Renal cortical epithelial cell (primary cell): ENCODE measurements at regions not wholly inside any gene's neighbourhood (a gene's known extent, or its start where the extent isn't known, plus 50 kb on each side); places are given as distances from the start of the nearest gene placed in this dataset.

Experiments
- DNase-seq: peaks from one replicate; pipeline ENCODE4 v3.0.0-alpha.2; 2011; ENCODE audit warnings: low read depth

DNA sequence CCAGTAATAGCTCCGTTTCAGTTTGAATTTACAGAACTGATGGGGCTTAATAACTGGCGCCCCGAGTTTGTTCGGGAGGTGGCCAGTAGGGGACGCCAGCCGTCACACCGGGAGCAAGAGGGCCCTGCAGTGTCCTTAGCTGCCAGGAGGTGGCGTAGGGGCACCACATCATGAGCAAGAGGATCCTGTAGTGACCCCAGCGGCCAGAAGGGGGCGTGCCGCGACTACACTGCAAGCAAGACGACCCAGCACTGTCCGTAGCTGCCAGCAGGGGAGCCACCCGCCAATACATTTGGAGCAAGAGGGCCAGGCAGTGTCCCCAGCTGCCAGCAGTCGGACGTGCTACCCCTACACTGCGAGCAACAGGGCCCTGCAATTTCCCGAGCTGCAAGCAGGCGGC lies 663.7 kb upstream of the B3GAT1 start:
- peak; percentile 26 for DNase-seq

DNA sequence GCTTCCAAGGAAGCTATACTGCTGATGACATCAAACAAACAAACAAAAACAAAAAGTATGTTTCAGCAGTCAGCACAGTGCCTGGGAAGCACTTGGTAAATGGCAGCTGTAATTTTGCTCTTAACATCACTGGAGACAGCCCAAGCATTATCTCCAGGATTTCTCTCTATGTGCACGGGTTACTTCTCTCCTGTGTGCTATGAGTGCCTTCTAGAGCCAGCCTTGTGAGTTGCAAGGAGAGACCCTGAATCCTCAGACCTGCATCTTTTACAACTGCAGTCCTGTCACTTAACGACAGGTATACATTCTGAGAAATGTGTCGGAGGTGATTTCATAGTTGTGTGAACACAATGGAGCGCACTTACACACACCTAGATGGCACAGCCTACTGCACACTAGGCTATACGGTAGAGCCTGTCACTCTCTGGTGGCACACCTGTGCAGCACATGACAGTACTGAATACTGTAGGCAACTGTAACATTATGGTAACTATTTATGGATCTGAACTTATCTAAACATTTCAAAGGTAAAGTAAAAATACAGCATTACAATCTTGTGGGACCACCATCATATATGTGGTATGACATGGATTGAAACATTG lies 662.5 kb upstream of the B3GAT1 start:
- DNase-seq = no peak

DNA sequence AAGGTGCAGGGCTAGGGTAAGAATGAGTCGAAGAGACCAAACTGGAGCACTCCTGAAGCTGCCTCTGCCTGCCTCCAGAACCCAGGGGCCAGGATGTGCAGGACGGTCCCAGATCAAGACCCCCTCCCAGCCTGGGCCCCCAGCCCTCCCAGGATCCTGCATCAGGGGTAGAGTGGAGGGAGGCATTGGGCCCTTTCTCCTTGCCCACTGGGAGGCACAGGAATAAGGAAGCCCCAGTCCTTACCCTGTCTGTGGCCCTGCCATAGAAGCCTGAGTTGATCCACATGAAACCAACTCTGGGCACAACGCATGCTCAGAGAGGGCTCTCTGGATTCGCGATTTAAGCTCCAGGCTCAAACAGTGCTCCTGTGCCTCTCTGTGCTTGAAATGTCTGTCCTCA lies 661.8 kb upstream of the B3GAT1 start:
- no peak for DNase-seq

DNA sequence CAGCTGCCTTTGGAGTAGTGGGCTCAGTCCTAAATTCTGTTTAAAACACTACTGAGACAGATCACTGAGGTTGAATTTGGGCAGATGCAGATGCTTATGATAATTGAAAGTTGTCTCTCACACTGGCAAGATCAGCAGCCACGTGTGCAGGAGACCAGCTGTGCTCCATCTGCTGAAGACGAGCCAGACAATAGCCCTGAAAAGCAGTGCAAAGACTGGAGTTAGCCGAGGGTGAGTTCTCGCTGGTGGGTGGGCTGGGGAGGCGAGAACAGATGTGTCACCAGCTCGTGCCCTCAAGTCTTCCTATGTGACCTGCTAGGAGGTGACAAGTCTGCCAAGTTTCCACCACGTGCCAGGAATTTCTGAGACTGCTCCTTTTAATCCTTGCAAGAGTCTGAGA lies 661.3 kb upstream of the B3GAT1 start:
- no peak for DNase-seq

DNA sequence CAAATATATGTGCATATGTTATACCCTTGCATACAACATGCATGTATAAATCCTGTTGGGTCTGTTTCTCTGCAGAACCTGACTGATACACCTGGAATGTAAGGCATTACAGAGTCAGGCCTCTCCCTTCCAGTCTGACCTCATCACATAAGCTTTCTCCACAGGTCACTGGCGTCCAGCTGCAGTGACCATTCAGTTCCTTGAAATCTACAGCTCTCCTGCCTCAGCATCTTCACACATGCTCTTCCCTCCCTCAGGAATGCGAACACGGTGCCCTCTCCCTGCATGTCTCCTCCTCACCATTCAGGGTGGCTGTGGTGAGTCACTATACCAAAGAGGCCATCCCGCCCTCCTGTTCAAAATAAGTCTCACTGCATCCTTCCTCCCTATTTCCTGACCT lies 657.8 kb upstream of the B3GAT1 start:
- DNase-seq = peak; percentile 26

DNA sequence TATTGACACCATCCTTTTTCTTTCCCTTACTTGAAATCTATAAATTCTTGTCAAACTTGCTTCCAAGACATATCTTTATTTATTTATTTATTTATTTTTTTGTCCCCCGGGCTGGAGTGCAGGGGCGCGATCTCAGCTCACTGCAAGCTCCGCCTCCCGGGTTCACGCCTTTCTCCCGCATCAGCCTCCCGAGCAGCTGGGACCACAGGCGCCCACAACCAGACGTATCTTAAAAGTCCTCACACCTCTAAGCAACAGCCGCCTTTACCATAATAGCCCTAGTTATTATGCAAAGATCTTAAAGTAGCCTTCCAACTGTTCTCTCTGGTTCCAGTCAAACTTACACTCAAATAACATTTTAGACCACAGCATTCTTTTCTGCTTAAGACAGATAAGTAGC lies 657.0 kb upstream of the B3GAT1 start:
- no peak for DNase-seq

DNA sequence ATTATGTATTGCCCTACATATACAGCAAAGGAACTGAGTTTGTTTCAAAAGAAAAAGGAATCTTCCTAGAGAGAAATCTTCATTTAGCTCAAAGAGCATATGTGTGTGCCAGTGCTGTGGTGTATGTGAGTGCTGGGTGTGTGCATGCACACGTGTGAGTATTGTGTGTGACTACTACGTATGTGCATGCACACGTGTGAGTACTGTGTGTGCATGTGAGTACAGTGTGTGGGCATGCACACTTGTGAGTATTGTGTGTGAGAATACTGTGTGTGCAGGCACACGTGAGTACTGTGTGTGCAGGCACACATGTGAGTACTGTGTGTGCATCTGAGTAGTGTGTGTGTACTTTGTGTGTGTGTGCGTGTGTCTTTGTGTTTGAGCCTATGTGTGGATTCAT lies 651.0 kb upstream of the B3GAT1 start:
- DNase-seq = no peak

DNA sequence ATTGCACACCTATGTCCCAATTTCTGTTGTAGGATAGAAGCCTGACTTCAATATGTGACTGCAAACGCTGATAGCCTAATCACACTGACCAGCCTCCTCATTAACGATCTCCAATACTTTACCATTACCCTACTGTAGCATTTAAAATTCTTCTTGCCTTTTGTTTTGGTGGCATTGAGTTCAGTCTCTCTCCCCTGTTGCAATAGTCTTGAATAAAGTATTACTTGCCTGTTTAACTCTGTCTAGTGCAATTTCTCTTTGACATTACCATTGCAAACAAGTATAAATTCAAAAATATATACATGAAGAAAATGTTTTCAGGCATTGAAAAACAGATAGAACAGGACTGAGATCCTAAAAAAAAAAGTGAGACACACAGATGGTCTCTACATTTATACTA lies 649.1 kb upstream of the B3GAT1 start:
- DNase-seq = no peak

DNA sequence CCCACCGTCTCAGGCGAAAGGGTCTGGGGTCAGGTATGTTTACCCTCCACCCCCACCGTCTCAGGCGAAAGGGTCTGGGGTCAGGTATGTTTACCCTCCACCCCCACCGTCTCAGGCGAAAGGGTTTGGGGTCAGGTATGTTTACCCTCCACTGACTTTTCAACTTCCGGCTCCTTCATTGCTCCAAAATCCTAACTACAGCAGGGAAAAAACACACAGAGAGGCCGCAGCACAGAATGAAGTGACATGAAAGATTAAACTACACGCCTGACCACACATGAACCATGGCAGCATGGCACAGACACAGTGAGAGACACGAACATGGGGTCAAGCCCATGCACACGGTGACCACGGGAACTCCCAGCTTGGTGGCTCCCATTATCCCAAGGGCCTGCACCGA lies 634.9 kb upstream of the B3GAT1 start:
- DNase-seq = no peak

DNA sequence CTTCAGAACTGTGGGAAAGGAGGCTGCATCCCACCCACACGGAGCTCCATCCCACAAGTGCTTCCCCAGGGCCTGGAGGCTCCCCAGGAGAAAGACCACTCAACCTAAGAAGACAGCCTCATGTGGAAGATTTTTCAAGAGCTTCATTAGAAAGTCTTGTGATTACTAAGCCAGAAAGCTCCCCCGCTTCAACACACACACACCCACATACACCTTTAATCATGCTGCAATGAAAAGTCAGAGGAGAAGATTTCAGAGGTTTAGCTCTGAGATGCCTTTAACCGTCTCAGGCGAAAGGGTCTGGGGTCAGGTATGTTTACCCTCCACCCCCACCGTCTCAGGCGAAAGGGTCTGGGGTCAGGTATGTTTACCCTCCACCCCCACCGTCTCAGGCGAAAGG lies 634.5 kb upstream of the B3GAT1 start:
- no peak for DNase-seq

DNA sequence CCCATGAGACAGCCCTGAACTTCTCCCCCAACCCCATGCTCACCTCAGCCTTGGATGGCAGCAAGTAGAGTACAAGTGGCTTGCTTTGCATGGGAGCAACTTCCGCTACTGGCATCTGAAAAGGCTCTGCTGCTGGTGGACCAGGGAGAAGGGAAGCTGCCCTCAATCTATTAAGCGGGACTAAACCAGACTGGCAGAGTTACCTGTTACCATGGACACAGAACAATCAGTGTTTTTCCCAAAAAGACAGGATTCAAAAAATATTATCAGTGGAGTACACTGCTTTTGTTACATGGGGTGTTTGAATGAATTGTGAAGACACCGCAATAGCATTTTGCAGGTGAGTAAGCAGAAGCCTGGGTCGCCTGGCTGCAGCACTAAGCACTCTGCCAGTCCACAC lies 631.4 kb upstream of the B3GAT1 start:
- DNase-seq = no peak

DNA sequence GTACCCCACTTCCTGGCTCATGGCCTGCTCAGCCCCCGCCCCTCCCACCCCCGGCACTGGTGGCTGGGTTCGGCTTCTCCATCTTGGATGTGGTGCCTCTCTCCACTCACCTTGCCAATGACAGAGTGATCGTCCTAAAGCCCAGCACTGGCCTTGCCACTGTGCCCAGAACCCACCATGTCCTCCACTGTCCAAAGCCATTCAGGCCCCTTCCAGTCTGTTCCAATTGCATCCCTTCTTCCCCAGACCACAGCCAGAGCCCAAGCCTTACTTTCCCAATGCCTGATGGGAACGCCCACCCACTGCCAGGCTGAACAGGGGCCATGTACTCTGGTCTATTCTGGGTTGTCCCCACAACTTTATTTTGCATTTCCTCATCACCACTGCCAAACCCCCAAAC lies 625.8 kb upstream of the B3GAT1 start:
- no peak for DNase-seq

DNA sequence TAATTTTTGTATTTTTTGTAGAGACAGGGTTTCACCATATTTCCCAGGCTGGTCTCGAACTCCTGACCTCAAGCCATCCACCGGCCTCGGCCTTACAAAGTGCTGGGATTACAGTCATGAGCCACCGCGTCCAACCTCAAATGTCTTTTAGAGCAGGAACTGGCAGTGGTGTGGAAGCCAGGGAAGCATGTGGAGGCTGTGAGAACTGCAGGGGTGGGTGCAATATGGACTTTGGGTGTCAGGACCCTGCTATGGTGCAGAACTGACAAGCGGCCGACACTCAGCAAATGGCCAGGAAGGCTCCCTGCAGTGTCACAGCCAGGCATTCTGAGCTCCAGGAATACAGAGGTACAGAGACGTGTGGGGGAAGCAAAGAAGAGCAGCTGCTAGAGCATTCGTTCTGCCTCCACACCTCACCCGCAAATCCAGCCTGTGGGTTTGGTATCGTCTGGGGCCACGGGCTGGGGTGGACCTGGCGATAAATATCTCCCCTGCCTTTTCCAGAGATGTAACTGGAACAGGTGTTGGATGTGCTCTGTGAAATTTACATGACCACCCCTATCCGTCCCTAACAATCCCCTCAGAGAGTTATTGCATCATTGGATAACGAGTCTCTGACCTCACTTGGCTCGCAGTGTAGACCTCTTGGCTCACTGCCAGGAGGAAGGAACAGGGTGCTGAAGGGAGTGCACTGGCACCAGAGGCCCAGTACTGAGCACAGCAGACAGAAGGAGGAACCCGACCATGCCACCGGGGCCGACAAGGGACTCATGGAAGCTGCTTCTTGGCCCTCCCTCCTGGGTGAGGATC lies 624.7 kb upstream of the B3GAT1 start:
- no peak for DNase-seq

DNA sequence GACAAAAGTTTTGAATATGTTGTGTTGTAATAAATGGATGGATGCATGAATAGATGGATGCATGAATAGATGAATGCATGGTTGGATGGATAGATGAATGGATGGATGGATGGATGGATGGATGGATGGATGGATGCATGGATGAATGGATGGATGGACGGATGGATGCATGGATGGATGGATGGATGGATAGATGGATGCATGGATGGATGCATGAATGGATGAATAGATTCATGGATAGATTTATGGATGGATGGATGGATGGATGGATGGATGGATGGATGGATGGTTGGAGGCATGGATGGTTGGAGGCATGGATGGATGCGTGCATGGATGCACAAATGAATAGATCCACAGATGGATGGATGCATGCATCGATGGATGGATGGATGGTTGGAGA lies 623.2 kb upstream of the B3GAT1 start:
- no peak for DNase-seq

DNA sequence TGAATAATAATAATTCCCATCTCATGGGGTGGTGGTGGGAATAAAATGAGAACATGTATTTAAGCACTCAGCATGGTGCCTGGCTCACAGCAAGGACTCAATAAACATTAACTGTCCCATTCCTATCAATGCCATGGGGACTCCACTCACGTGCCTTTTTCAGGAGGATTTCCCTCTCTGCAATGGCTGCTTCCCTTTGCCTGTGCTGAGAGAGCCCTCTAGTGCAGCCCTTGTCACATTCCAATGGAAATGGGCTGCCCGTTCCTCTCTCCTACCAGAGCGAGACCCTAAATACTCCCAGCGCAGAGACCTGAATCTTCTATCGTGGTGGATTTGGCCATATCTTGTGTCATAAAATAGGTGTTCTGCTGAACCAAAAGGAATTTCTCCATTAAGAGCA lies 621.5 kb upstream of the B3GAT1 start:
- DNase-seq = no peak

DNA sequence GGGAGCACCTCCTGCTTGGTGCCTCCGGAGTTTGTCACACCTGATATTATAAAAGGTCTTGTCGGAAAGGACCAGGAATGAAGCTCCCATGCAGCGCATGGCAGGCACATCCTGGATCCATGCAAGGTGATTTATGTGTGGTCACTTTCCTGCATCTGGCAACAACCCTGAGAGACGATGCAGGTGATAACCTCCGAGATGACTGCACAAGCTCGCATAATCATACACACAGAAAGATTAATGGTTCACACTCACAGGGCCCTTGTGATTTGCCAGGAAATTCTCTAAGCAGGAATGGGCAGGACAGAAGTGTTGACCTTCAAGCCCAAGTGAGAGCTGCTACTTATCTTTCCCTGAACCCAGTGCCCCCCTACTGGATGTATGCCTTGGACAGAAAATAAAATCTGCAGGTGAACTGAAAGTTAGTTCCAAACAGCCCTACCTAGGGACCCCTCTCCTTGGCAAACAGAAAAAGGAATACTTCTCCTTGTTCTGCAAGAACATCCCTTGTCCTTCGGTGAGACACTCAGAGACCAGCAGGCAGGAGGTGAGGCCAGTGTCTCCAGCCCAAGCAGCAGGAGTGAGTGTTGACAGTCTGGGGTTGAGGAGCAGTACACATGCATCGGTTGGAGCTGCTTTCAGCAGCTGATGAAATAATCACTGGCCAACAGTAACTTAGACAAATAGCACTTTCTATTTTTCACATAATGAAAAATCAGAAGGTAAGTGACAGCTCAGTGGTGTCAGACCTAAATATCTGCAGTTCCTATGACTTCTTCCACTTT lies 619.4 kb upstream of the B3GAT1 start:
- DNase-seq = no peak

DNA sequence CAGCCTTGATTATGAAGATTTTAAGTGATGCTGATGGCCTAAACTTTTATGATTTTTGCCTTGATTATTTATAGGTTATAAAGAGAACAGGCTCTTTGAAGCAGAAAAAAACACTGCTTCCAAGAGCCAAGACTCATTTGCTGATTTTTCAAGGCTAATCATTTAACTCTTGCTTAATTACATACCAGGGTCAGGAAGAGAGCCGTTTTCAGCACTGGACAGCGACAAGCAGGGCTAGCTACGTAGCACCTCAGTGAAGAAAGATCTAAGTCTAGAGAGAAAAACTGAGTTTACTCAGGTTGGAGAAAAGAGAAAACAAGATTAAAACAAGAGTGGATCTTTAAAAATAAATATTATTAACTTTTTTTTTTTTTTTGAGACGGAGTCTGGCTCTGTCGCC lies 615.4 kb upstream of the B3GAT1 start:
- peak; percentile 44 for DNase-seq

DNA sequence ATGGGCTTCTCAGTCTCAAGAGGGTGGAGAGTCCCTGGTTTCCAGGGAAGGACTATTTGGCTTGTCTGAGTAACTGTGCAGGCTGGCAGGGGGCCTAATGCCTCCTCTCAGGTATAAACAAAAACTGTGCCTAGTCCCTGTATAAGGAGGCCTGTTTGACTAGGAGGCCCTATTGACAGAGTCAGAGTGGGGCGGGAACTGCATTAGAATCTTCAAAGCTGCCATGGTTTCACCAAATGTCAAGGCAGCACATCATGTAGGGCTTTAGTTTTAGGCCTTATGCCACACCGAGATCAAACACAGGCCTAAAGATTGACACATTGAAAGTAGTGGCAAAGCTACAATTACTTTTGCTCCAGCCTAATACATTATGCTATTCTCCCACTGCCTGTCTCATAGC lies 611.5 kb upstream of the B3GAT1 start:
- DNase-seq = no peak

DNA sequence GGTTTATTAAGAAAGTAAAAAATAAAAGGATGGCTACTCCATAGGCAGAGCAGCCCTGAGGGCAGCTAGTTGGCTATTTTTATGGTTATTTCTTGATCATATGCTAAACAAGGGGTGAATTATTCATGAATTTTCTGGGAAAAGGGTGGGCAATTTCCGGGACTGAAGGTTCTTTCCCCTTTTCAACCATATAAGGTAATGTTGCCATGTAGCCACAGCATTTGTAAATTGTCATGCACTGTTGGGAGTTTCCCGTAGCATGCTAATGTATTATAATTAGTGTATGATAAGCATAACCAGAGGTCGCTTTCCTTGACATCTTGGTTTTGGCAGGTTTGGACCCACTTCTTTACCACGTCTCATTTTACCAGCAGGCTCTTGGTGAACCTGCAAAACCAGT lies 610.4 kb upstream of the B3GAT1 start:
- DNase-seq = no peak

DNA sequence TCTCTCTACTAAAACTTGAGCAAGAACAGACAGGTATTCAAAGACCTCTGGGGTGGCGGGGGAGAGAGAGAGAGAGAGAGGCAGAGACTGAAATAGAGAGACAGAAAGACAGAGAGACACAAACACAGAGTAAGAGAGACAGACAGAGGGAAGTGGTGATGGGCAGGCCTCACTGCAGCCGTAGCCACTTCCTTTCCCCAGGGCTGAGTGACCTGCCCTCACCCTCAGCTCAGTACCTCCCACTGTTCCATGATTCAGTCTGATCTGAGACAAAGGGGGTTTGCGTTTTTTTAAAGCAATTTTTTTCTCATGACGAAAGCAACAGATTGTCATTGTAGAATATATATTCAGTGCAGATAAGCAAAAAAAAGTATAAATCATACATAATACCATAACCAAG lies 607.9 kb upstream of the B3GAT1 start:
- no peak for DNase-seq

DNA sequence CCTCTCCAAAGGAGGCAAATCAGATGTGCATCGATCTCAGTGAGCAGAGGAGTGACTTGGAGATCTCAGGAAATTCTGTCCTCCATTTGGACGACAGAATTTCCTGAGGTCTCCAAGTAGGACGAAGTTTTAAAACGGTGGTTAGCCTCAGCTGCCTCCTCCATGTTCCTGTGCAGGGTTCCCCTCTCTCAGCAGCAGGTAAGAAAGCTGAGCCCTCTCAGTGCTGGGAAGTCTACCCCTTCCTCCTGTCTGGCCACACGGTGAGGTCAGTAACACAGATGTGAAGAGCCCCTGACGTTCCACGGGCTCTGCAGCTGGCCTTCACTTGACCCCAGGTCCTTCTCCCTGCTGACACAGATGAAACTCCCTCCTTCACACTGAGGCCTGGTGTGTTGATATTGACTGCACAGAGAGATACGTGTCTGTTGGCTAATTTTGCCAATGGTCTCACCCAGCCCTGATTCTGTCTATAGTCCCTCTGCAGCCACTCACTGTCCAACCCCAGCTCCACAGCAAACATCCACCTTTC lies 607.4 kb upstream of the B3GAT1 start:
- DNase-seq = no peak

DNA sequence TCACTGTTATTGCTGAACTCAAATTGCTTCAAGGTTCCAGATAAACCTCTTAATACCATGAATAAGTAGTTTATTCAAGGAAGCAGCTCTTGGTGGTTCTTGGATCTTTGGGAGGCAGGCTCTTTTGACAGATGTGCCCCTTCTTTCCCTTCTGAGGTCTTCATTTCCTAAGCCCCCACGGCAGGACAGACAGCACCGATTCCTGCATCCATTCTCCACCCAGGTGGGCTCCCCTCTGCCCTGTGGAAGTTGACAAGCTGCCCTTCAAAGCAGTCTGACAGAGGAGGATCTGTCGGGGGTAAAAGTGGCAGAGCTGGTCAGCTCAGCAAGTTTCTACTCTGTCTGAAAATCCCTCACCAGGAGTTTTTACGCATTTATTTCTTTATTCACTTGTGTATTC lies 605.3 kb upstream of the B3GAT1 start:
- no peak for DNase-seq

DNA sequence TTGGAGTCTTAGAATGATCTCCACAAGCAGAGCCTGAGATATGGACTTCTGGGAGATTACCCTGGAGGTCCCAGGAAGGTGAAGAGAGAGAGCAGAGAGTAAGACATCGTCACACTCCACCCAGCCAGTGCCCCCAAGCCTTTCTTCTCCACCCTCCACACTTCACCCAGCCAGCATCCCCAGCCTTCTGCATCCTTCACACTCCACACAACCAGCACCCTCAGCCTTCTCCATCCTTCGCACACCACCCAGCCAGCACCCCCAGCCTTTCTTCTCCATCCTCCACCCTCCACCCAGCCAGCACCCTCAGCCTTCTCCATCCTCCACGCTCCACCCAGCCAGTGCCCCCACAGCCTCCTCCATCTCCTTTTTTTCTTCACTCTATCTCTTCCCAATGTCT lies 603.9 kb upstream of the B3GAT1 start:
- DNase-seq = no peak
